MCF 10A (cell line): ENCODE measurements at regions not wholly inside any gene's neighbourhood (a gene's known extent, or its start where the extent isn't known, plus 50 kb on each side); places are given as distances from the start of the nearest gene placed in this dataset.
"Not testable (repeated sequence)": the region's sequence is repeated elsewhere in the genome, so short reads cannot be mapped to it uniquely, and the experiment has no call there.

Experiments
- BruUV-seq: library from RNA; stranded (reverse); fragments of 400-500 nt; replicated peaks from 2 replicates; lab custom pipeline; 2021; lab: Mats Ljungman, UMichigan
- CTCF ChIA-PET: fragments of 300-600 bp; sonication (Branson Sonifier 250); formaldehyde crosslinking; extraction: SDS; loops from one replicate; lab custom pipeline; 2021; ENCODE audit warnings: antibody characterized with exemption, inconsistent platforms; lab: Yijun Ruan, JAX
- POLR2A ChIA-PET: fragments of 300-600, 350-650 bp; sonication (Branson Sonifier 250); formaldehyde crosslinking; extraction: SDS; loops from one replicate; lab custom pipeline; 2020; ENCODE audit warnings: antibody characterized with exemption, inconsistent platforms; lab: Yijun Ruan, JAX
- DNase-seq: peaks from one replicate; pipeline ENCODE4 v3.0.0-alpha.2; 2018; ENCODE audit not compliant: unreplicated experiment
- H3K27ac Mint-ChIP-seq: one replicate; pipeline ENCODE4 v1.8.0; 2022; ENCODE audit warnings: mild to moderate bottlenecking, low read depth, mixed read lengths; ENCODE audit not compliant: unreplicated experiment
- H3K27me3 Mint-ChIP-seq: one replicate; pipeline ENCODE4 v1.8.0; 2022; ENCODE audit warnings: mixed read lengths; ENCODE audit not compliant: insufficient read depth, unreplicated experiment
- H3K36me3 Mint-ChIP-seq: one replicate; pipeline ENCODE4 v1.8.0; 2022; ENCODE audit warnings: mild to moderate bottlenecking, moderate library complexity, mixed read lengths; ENCODE audit not compliant: insufficient read depth, unreplicated experiment
- H3K4me1 Mint-ChIP-seq: one replicate; pipeline ENCODE4 v1.8.0; 2022; ENCODE audit warnings: mixed read lengths; ENCODE audit not compliant: insufficient read depth, unreplicated experiment
- H3K4me3 Mint-ChIP-seq: one replicate; pipeline ENCODE4 v1.8.0; 2022; ENCODE audit warnings: mild to moderate bottlenecking, moderate library complexity, mixed read lengths; ENCODE audit not compliant: unreplicated experiment
- H3K9me3 Mint-ChIP-seq: one replicate; pipeline ENCODE4 v1.8.0; 2022; ENCODE audit warnings: mixed read lengths; ENCODE audit not compliant: unreplicated experiment
- CTCF ChIP-seq: fragments of 200-600 bp; IDR thresholded peaks from one replicate; pipeline ENCODE4 v1.8.0; 2022; ENCODE audit warnings: antibody characterized with exemption, mild to moderate bottlenecking; ENCODE audit not compliant: unreplicated experiment
- intact Hi-C: fragments of 100-400 bp; cut with micrococcal nuclease; formaldehyde crosslinking; loops from 2 replicates; pipeline ENCODE4 v1.14.1; 2022

GRCh38 chrX:13162772-13163410 is 118.5 kb upstream of the FAM9C start:
- intact Hi-C loops, result no loop called here
- ChIA-PET POLR2A (interaction anchor here (1.4 kb wide), 1 partner anchor 14 kb away, joined by 3 read pairs; no protein-coding TSS in a partner anchor), CTCF (interaction anchor here (1.5 kb wide), 1 partner anchor 11 kb away, joined by 3 read pairs; no protein-coding TSS in a partner anchor)
- H3K4me1 Mint-ChIP-seq, result no peaks in the 10 kb centered on the region
- H3K27me3 Mint-ChIP-seq, result peaks cover 15% of the 10 kb centered on the region
- no peak for DNase-seq
- BruUV-seq, result no TSS peak
- H3K4me3 Mint-ChIP-seq, result no peak overlapping the region
- no peaks in the 10 kb centered on the region for H3K36me3 Mint-ChIP-seq
- no peak overlapping the region for H3K27ac Mint-ChIP-seq
- TF ChIP-seq CTCF, result no peak
- H3K9me3 Mint-ChIP-seq, result no peaks in the 10 kb centered on the region

DNA sequence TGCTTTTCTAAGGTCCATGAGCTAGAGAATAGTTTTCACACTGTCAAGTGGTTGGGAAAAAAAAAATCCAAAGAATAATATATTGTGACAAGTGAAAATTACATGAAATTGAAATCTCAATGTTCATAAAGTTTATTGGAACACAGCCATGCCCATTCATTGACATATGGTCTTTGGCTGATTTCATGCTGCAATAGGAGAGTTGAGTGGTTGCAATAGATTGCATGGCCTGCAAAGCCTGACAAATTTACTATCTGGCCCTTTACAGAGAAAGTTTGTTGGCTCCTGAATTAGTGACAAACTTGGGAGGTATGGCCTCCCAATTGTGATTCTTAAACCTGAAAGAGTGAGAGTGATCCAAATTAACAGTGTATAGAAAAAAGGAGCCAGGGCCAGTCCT is 115.5 kb upstream of the FAM9C start:
- no peak for TF ChIP-seq CTCF
- Mint-ChIP-seq H3K4me1 (no peaks in the 10 kb centered on the region), H3K4me3 (no peak overlapping the region), H3K27ac (no peak overlapping the region), H3K36me3 (no peaks in the 10 kb centered on the region), H3K9me3 (no peaks in the 10 kb centered on the region), H3K27me3 (peaks cover 15% of the 10 kb centered on the region)
- ChIA-PET CTCF (interaction anchor here (0.8 kb wide), 1 partner anchor 39 kb away, joined by 3 read pairs; no protein-coding TSS in a partner anchor), POLR2A (no interaction called here)
- intact Hi-C loops, result no loop called here
- no TSS peak for BruUV-seq
- no peak for DNase-seq

GRCh38 chrX:13158911-13159310 is 114.5 kb upstream of the FAM9C start:
- ChIA-PET POLR2A (no interaction called here), CTCF (interaction anchor here (0.8 kb wide), 1 partner anchor 38 kb away, joined by 3 read pairs; no protein-coding TSS in a partner anchor)
- DNase-seq, result no peak
- Mint-ChIP-seq H3K27me3 (peaks cover 15% of the 10 kb centered on the region), H3K27ac (no peak overlapping the region), H3K9me3 (no peaks in the 10 kb centered on the region), H3K36me3 (no peaks in the 10 kb centered on the region), H3K4me1 (no peaks in the 10 kb centered on the region), H3K4me3 (no peak overlapping the region)
- intact Hi-C loops, result no loop called here
- BruUV-seq, result no TSS peak
- no peak for TF ChIP-seq CTCF

- DNase-seq, POLR2A ChIA-PET, H3K9me3 Mint-ChIP-seq, BruUV-seq, H3K36me3 Mint-ChIP-seq, H3K27ac Mint-ChIP-seq, H3K27me3 Mint-ChIP-seq, H3K4me3 Mint-ChIP-seq, H3K4me1 Mint-ChIP-seq, intact Hi-C loops: not testable (repeated sequence)
- CTCF ChIA-PET, result interaction anchor here (0.6 to 0.7 kb wide), 2 partner anchors 147 to 149 kb away, joined by 3 read pairs; no protein-coding TSS in a partner anchor
Measured at GRCh38 chrX:13155550-13155949, 111.1 kb upstream of the FAM9C start.
